A549 (cell line): ENCODE measurements at regions not wholly inside any gene's neighbourhood (a gene's known extent, or its start where the extent isn't known, plus 50 kb on each side); places are given as distances from the start of the nearest gene placed in this dataset.

Source experiments
- CBX2 ChIP-seq: fragments of 200-600 bp; sonication (generic); IDR thresholded peaks from 2 replicates; pipeline ENCODE4 v1.6.1; 2016; ENCODE audit warnings: low read depth, mild to moderate bottlenecking, borderline replicate concordance
- CHD2 ChIP-seq: fragments of 150-350 bp; IDR thresholded peaks from 2 replicates; pipeline ENCODE4 v1.6.1; 2014; ENCODE audit warnings: low read length; ENCODE audit not compliant: partially characterized antibody
- ELK1 ChIP-seq: fragments of 150-350 bp; IDR thresholded peaks from 2 replicates; pipeline ENCODE4 v1.6.1; 2014; ENCODE audit warnings: low read depth, mild to moderate bottlenecking, low read length
- ESRRA ChIP-seq: fragments of 150-350 bp; IDR thresholded peaks from 2 replicates; pipeline ENCODE4 v1.6.1; 2014; ENCODE audit warnings: mild to moderate bottlenecking, low read length, borderline replicate concordance
- KDM1A ChIP-seq: fragments of 200-600 bp; sonication (generic); IDR thresholded peaks from 2 replicates; pipeline ENCODE4 v1.6.1; 2016; ENCODE audit warnings: low read depth, mild to moderate bottlenecking
- POLR2A ChIP-seq: IDR thresholded peaks from 2 replicates; pipeline ENCODE4 v1.6.1; 2012; ENCODE audit warnings: mild to moderate bottlenecking, low read length
- RAD21 ChIP-seq, 2 experiments: fragments of >200 bp in 1 of 2; sonication (Bioruptor Twin) in 1 of 2; formaldehyde crosslinking in 1 of 2; IDR thresholded peaks in 1 of 2; conservative IDR thresholded peaks in 1 of 2; 2 replicates in 1 of 2; 3 replicates in 1 of 2; pipeline ENCODE4 v1.6.1; 2012 to 2018; ENCODE audit warnings: inconsistent platforms in 1 of 2
- RCOR1 ChIP-seq: fragments of 150-350 bp; IDR thresholded peaks from 2 replicates; pipeline ENCODE4 v1.6.1; 2014; ENCODE audit warnings: antibody characterized with exemption, low read length, low read depth
- REST ChIP-seq: fragments of 200-600 bp; sonication (generic); IDR thresholded peaks from 2 replicates; pipeline ENCODE4 v1.6.1; 2016; ENCODE audit warnings: antibody characterized with exemption, mild to moderate bottlenecking, moderate library complexity
- SMC3 ChIP-seq: fragments of >200 bp; sonication (Bioruptor Twin); formaldehyde crosslinking; IDR thresholded peaks from 3 replicates; pipeline ENCODE4 v1.6.1; 2018; ENCODE audit warnings: inconsistent platforms
- SREBF2 ChIP-seq: fragments of 450-650 bp; IDR thresholded peaks from 2 replicates; pipeline ENCODE4 v1.6.1; 2014; ENCODE audit warnings: mild to moderate bottlenecking, moderate library complexity
- TF ChIP-seq, protein P1 (sequence below): fragments of >200 bp; sonication (Bioruptor Twin); formaldehyde crosslinking; IDR thresholded peaks from 3 replicates; pipeline ENCODE4 v1.5.1; 2016

DNA sequence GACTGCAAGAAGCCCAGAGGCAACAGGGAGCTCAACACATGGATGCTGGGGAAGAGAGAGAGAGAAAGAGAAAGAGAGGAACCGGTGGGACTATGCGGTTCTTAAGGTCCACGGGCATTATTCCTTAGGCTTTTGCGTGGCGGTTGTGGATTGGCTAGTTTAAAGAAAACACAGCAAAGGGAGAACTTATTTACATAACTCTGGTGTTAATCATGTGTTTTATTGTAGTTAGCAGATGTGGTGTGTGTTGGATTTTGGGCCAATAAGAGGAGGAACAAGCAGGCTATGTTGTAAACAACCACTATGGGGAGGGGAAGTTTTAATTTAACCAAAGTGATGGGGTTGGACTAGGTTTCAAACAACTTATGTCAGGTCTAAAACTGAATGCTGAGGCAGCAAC, 275.3 kb upstream of the KLF12 start:
- TF ChIP-seq RAD21 (conservative IDR thresholded peaks at IDR 0.05 in 1 of 2, IDR thresholded peaks at IDR 0.05 in 1 of 2) (no peak), CHD2 (no peak), REST (no peak), KDM1A (no peak), SMC3 (no peak), CBX2 (no peak), ELK1 (no peak), POLR2A (no peak), SREBF2 (no peak), ESRRA (no peak), RCOR1 (no peak)
- TF ChIP-seq, protein P1, sequence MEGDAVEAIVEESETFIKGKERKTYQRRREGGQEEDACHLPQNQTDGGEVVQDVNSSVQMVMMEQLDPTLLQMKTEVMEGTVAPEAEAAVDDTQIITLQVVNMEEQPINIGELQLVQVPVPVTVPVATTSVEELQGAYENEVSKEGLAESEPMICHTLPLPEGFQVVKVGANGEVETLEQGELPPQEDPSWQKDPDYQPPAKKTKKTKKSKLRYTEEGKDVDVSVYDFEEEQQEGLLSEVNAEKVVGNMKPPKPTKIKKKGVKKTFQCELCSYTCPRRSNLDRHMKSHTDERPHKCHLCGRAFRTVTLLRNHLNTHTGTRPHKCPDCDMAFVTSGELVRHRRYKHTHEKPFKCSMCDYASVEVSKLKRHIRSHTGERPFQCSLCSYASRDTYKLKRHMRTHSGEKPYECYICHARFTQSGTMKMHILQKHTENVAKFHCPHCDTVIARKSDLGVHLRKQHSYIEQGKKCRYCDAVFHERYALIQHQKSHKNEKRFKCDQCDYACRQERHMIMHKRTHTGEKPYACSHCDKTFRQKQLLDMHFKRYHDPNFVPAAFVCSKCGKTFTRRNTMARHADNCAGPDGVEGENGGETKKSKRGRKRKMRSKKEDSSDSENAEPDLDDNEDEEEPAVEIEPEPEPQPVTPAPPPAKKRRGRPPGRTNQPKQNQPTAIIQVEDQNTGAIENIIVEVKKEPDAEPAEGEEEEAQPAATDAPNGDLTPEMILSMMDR, result no peak
